Heart left ventricle (tissue), 13 donors: ENCODE measurements at regions not wholly inside any gene's neighbourhood (a gene's known extent, or its start where the extent isn't known, plus 50 kb on each side); places are given as distances from the start of the nearest gene placed in this dataset.

Experiments used
- CTCF ChIP-seq, 12 donors: fragments of 200-600 bp; sonication (generic) in 4 of 12; IDR thresholded peaks; one replicate each; pipeline versions ENCODE4 v1.5.0 to v1.8.0; 2018 to 2022; ENCODE audit warnings: antibody characterized with exemption in 12 of 12, mild to moderate bottlenecking in 5 of 12
- POLR2A ChIP-seq, 2 donors: fragments of 450-650 bp; IDR thresholded peaks; one replicate each; pipeline ENCODE4 v1.6.1; 2017; ENCODE audit warnings: antibody characterized with exemption in 2 of 2, mild to moderate bottlenecking in 2 of 2, moderate library complexity in 2 of 2
- donor health status: ischemic (EF 13 %, LVEDD 7.1; RV severe dilation, severe dysfunction).
- donor health status: DM: no; HTN: yes; CAD: no.
- donor health status: DM: no; HTN: no; CAD: no.
- donor health status: ischemic (EF 25% LVEDD 6.9; RV normal size, moderate dysfunction).
- donor health status: ischemic (EF 25% LVEDD 5.7; RV mildly dilated, moderate dysfunction).
- donor health status: ischemic (EF 35%, LVEDD 5.7; RV mildly dilated, moderate dysfunction).
- donor health status: nonischemic (EF 11% LVEDD 7.7; RV severe dilation, severe dysfunction).
- donor health status: DM: yes; HTN: yes; CAD: no.
- donor health status: PGD.
- donor health status: ischemic (EF 29% LVEDD 5.4; RV normal size, mild dysfunction).
- donor health status: nonischemic (EF 23%, LVEDD 6.1; RV moderate dilation, normal function).

GRCh38 chr11:110951950-110952503 is 239.8 kb upstream of the ARHGAP20 start:
- TF ChIP-seq POLR2A (IDR thresholded peaks at IDR 0.05) = no peak
- no peak for TF ChIP-seq CTCF (IDR thresholded peaks at IDR 0.05)
